Caco-2 (cell line): ENCODE measurements at regions not wholly inside any gene's neighbourhood (a gene's known extent, or its start where the extent isn't known, plus 50 kb on each side); places are given as distances from the start of the nearest gene placed in this dataset.

Experiments used
- BruUV-seq: library from RNA; stranded (reverse); fragments of 400-500 nt; replicated peaks from 2 replicates; lab custom pipeline; 2021; lab: Mats Ljungman, UMichigan
- CTCF ChIA-PET: fragments of 300-600 bp; sonication (Branson Sonifier 250); formaldehyde crosslinking; loops from one replicate; lab custom pipeline; 2022; ENCODE audit warnings: antibody characterized with exemption; lab: Charles Lee
- POLR2A ChIA-PET: fragments of 300-600 bp; sonication (Branson Sonifier 250); formaldehyde crosslinking; loops from one replicate; lab custom pipeline; 2022; ENCODE audit warnings: antibody characterized with exemption; lab: Charles Lee
- DNase-seq, 2 experiments: peaks; one replicate each; pipeline versions ENCODE4 v3.0.0 to v3.0.0-alpha.2; 2020 to 2022
- H3K27me3 ChIP-seq: replicated peaks from 2 replicates; pipeline ENCODE4 v1.6.0; 2011; ENCODE audit warnings: low read length; ENCODE audit not compliant: control insufficient read depth, insufficient read depth
- H3K36me3 ChIP-seq: 2 replicates; pipeline ENCODE4 v1.5.1; 2011; ENCODE audit warnings: low read length; ENCODE audit not compliant: control insufficient read depth, insufficient read depth
- H3K4me1 ChIP-seq: fragments of 250-450 bp; sonication (Bioruptor Pico); 2 replicates; pipeline ENCODE4 v1.5.1; 2020; ENCODE audit warnings: mild to moderate bottlenecking
- H3K4me3 ChIP-seq: 2 replicates; pipeline ENCODE4 v1.5.1; 2011; ENCODE audit warnings: low read depth, mild to moderate bottlenecking, control low read depth, low read length
- H3K9me3 ChIP-seq: fragments of 250-450 bp; sonication (Bioruptor Pico); 2 replicates; pipeline ENCODE4 v1.5.1; 2020; ENCODE audit warnings: mild to moderate bottlenecking, moderate library complexity
- H3K27ac Mint-ChIP-seq: one replicate; pipeline ENCODE4 v1.8.0; 2022; ENCODE audit warnings: mixed read lengths; ENCODE audit not compliant: unreplicated experiment
- H3K27me3 Mint-ChIP-seq: one replicate; pipeline ENCODE4 v1.8.0; 2022; ENCODE audit warnings: mixed read lengths; ENCODE audit not compliant: insufficient read depth, unreplicated experiment
- H3K36me3 Mint-ChIP-seq: one replicate; pipeline ENCODE4 v1.8.0; 2022; ENCODE audit warnings: mild to moderate bottlenecking, mixed read lengths; ENCODE audit not compliant: insufficient read depth, unreplicated experiment
- H3K4me1 Mint-ChIP-seq: one replicate; pipeline ENCODE4 v1.8.0; 2022; ENCODE audit warnings: low read depth, mixed read lengths; ENCODE audit not compliant: unreplicated experiment
- H3K4me3 Mint-ChIP-seq: one replicate; pipeline ENCODE4 v1.8.0; 2022; ENCODE audit warnings: mild to moderate bottlenecking, moderate library complexity, mixed read lengths; ENCODE audit not compliant: unreplicated experiment
- H3K9me3 Mint-ChIP-seq: one replicate; pipeline ENCODE4 v1.8.0; 2022; ENCODE audit warnings: mixed read lengths; ENCODE audit not compliant: unreplicated experiment
- CTCF ChIP-seq, 2 experiments: fragments of 200-600 bp in 1 of 2; IDR thresholded peaks; 1 replicate in 1 of 2; 2 replicates in 1 of 2; pipeline versions ENCODE4 v1.5.1 to v1.8.0; 2011 to 2022; ENCODE audit warnings: antibody characterized with exemption in 1 of 2, control low read depth in 1 of 2, inconsistent platforms in 1 of 2, low read depth in 1 of 2, low read length in 1 of 2, mild to moderate bottlenecking in 1 of 2, moderate library complexity in 1 of 2; ENCODE audit not compliant: insufficient read depth in 1 of 2, severe bottlenecking in 1 of 2, unreplicated experiment in 1 of 2
- intact Hi-C: fragments of 100-400 bp; cut with micrococcal nuclease; formaldehyde crosslinking; loops from one replicate; pipeline ENCODE4 v1.10.0; 2022; ENCODE audit not compliant: unreplicated experiment

- no peaks in the 10 kb centered on the region for H3K36me3 ChIP-seq
- H3K4me1 ChIP-seq, result no peaks in the 10 kb centered on the region
- intact Hi-C loops, result no loop called here
- H3K4me3 ChIP-seq, result no peak overlapping the region
- DNase-seq, result no peak
- Mint-ChIP-seq H3K27ac (no peak overlapping the region), H3K4me1 (no peaks in the 10 kb centered on the region), H3K27me3 (peaks cover 2% of the 10 kb centered on the region), H3K36me3 (no peaks in the 10 kb centered on the region), H3K4me3 (no peak overlapping the region), H3K9me3 (no peaks in the 10 kb centered on the region)
- POLR2A ChIA-PET, result no interaction called here
- TF ChIP-seq CTCF (IDR thresholded peaks at IDR 0.05; ENCODE audit: insufficient read depth in 1 of 2, low read depth in 1 of 2, low read length in 1 of 2, severe bottlenecking in 1 of 2, unreplicated experiment in 1 of 2), result no peak
- CTCF ChIA-PET, result no interaction called here
- BruUV-seq, result no TSS peak
- no peaks in the 10 kb centered on the region for H3K9me3 ChIP-seq
- no peaks in the 10 kb centered on the region for H3K27me3 ChIP-seq
Measured at GRCh38 chr6:98016565-98016964, 733.5 kb upstream of the MMS22L start.

GRCh38 chr6:98020222-98020621 lies 737.2 kb upstream of the MMS22L start:
- Mint-ChIP-seq H3K27ac (no peak overlapping the region), H3K9me3 (no peaks in the 10 kb centered on the region), H3K4me3 (no peak overlapping the region), H3K36me3 (no peaks in the 10 kb centered on the region), H3K4me1 (no peaks in the 10 kb centered on the region), H3K27me3 (peaks cover 2% of the 10 kb centered on the region)
- H3K4me3 ChIP-seq, result no peak overlapping the region
- CTCF ChIA-PET, result no interaction called here
- H3K36me3 ChIP-seq, result no peaks in the 10 kb centered on the region
- no peaks in the 10 kb centered on the region for H3K9me3 ChIP-seq
- no peak for TF ChIP-seq CTCF (IDR thresholded peaks at IDR 0.05; ENCODE audit: insufficient read depth in 1 of 2, low read depth in 1 of 2, low read length in 1 of 2, severe bottlenecking in 1 of 2, unreplicated experiment in 1 of 2)
- BruUV-seq, result no TSS peak
- H3K27me3 ChIP-seq, result no peaks in the 10 kb centered on the region
- no peak for DNase-seq
- no peaks in the 10 kb centered on the region for H3K4me1 ChIP-seq
- intact Hi-C loops, result no loop called here
- POLR2A ChIA-PET, result no interaction called here

- H3K4me3 Mint-ChIP-seq, result no peak overlapping the region
- H3K27me3 Mint-ChIP-seq, result no peaks in the 10 kb centered on the region
- CTCF ChIA-PET, result no interaction called here
- no peak for DNase-seq
- Histone ChIP-seq H3K27me3 (no peaks in the 10 kb centered on the region), H3K9me3 (no peaks in the 10 kb centered on the region), H3K4me3 (no peak overlapping the region), H3K36me3 (no peaks in the 10 kb centered on the region), H3K4me1 (no peaks in the 10 kb centered on the region)
- no TSS peak for BruUV-seq
- H3K27ac Mint-ChIP-seq, result no peak overlapping the region
- TF ChIP-seq CTCF (IDR thresholded peaks at IDR 0.05; ENCODE audit: insufficient read depth in 1 of 2, low read depth in 1 of 2, low read length in 1 of 2, severe bottlenecking in 1 of 2, unreplicated experiment in 1 of 2), result no peak
- H3K9me3 Mint-ChIP-seq, result no peaks in the 10 kb centered on the region
- POLR2A ChIA-PET, result no interaction called here
- no peaks in the 10 kb centered on the region for H3K4me1 Mint-ChIP-seq
- no peaks in the 10 kb centered on the region for H3K36me3 Mint-ChIP-seq
- intact Hi-C loops, result no loop called here
Measured at GRCh38 chr6:98024359-98024758, 741.3 kb upstream of the MMS22L start.
